A549 (cell line): ENCODE measurements at regions not wholly inside any gene's neighbourhood (a gene's known extent, or its start where the extent isn't known, plus 50 kb on each side); places are given as distances from the start of the nearest gene placed in this dataset.

Experiments used
- ATAC-seq, 2 experiments: fragments of 200-7000 bp in 1 of 2; fragments of >200 bp in 1 of 2; cut with Nextera tagmentation in 1 of 2; cut with Tn5 transposase in 1 of 2; 3 replicates each; pipeline versions ENCODE4 v1.8.0 to v1.9.1; 2018 to 2020; ENCODE audit warnings: mild to moderate bottlenecking in 1 of 2, moderate library complexity in 1 of 2
- CTCF ChIA-PET: fragments of 300-600 bp; sonication (Branson Sonifier 250); formaldehyde crosslinking; extraction: SDS; loops from one replicate; lab custom pipeline; 2021; ENCODE audit warnings: antibody characterized with exemption, inconsistent platforms; lab: Yijun Ruan, JAX
- POLR2A ChIA-PET: fragments of 350-600 bp; formaldehyde crosslinking; extraction: SDS; loops from one replicate; lab custom pipeline; 2021; ENCODE audit warnings: antibody characterized with exemption, inconsistent platforms; lab: Yijun Ruan, JAX
- DNase-seq, 2 experiments: peaks; one replicate each; pipeline versions ENCODE4 v3.0.0 to v3.0.0-alpha.2; 2011 to 2016; ENCODE audit warnings: low read depth in 1 of 2, low spot score in 1 of 2
- FAIRE-seq: peaks from 2 replicates; lab custom pipeline; 2011; peaks lifted over from hg19 to GRCh38; lab: Jason Lieb, UNC
- H3K27ac ChIP-seq, 2 experiments: fragments of >200 bp; sonication (Bioruptor Twin); formaldehyde crosslinking; 3 replicates each; pipeline ENCODE4 v1.5.1; 2016 to 2017
- H3K4me1 ChIP-seq: fragments of >200 bp; sonication (Bioruptor Twin); formaldehyde crosslinking; 3 replicates; pipeline ENCODE4 v1.6.1; 2016
- H3K4me2 ChIP-seq: fragments of >200 bp; sonication (Bioruptor Twin); formaldehyde crosslinking; 3 replicates; pipeline ENCODE4 v1.6.1; 2016
- H3K4me3 ChIP-seq: fragments of >200 bp; sonication (Bioruptor Twin); formaldehyde crosslinking; 3 replicates; pipeline ENCODE4 v1.5.1; 2016
- H3K9me3 ChIP-seq: fragments of >200 bp; sonication (Bioruptor Twin); formaldehyde crosslinking; 3 replicates; pipeline ENCODE4 v1.6.1; 2016
- CBX2 ChIP-seq: fragments of 200-600 bp; sonication (generic); IDR thresholded peaks from 2 replicates; pipeline ENCODE4 v1.6.1; 2016; ENCODE audit warnings: low read depth, mild to moderate bottlenecking, borderline replicate concordance
- CBX8 ChIP-seq: fragments of 200-600 bp; sonication (generic); IDR thresholded peaks from 2 replicates; pipeline ENCODE4 v1.6.1; 2016
- CHD2 ChIP-seq: fragments of 150-350 bp; IDR thresholded peaks from 2 replicates; pipeline ENCODE4 v1.6.1; 2014; ENCODE audit warnings: low read length; ENCODE audit not compliant: partially characterized antibody
- EHF ChIP-seq: fragments of 250-450 bp; sonication (Bioruptor Pico); IDR thresholded peaks from 2 replicates; pipeline ENCODE4 v1.5.0; 2020; ENCODE audit warnings: mild to moderate bottlenecking
- ESRRA ChIP-seq: fragments of 150-350 bp; IDR thresholded peaks from 2 replicates; pipeline ENCODE4 v1.6.1; 2014; ENCODE audit warnings: mild to moderate bottlenecking, low read length, borderline replicate concordance
- GATA3 ChIP-seq: IDR thresholded peaks from 2 replicates; pipeline ENCODE4 v1.6.1; 2012; ENCODE audit warnings: borderline replicate concordance
- HDAC2 ChIP-seq: fragments of 200-600 bp; sonication (generic); IDR thresholded peaks from 2 replicates; pipeline ENCODE4 v1.6.1; 2016
- HOXB5 ChIP-seq: fragments of 250-450 bp; sonication (Bioruptor Pico); IDR thresholded peaks from 2 replicates; pipeline ENCODE4 v1.5.0; 2020; ENCODE audit warnings: mild to moderate bottlenecking, moderate library complexity
- JUN ChIP-seq, 2 experiments: fragments of >200 bp; sonication (Bioruptor Twin); formaldehyde crosslinking; IDR thresholded peaks; 2 replicates in 1 of 2; 3 replicates in 1 of 2; pipeline ENCODE4 v1.6.1; 2016 to 2017
- KDM1A ChIP-seq: fragments of 200-600 bp; sonication (generic); IDR thresholded peaks from 2 replicates; pipeline ENCODE4 v1.6.1; 2016; ENCODE audit warnings: low read depth, mild to moderate bottlenecking
- KDM5A ChIP-seq: fragments of 200-600 bp; sonication (generic); IDR thresholded peaks from 2 replicates; pipeline ENCODE4 v1.6.1; 2016; ENCODE audit warnings: antibody characterized with exemption, mild to moderate bottlenecking
- MAFK ChIP-seq: fragments of 450-650 bp; IDR thresholded peaks from 2 replicates; pipeline ENCODE4 v1.6.1; 2014; ENCODE audit not compliant: partially characterized antibody
- MAZ ChIP-seq: fragments of 150-350 bp; IDR thresholded peaks from 2 replicates; pipeline ENCODE4 v1.6.1; 2014; ENCODE audit warnings: antibody characterized with exemption, low read depth, low read length, borderline replicate concordance
- NFE2L2 ChIP-seq: fragments of 150-350 bp; conservative IDR thresholded peaks from 2 replicates; pipeline ENCODE4 v1.6.1; 2014; ENCODE audit warnings: low read length
- NPAS2 ChIP-seq: fragments of 250-450 bp; sonication (Bioruptor Pico); IDR thresholded peaks from 2 replicates; pipeline ENCODE4 v1.8.0; 2022; ENCODE audit warnings: mild to moderate bottlenecking, moderate library complexity, borderline replicate concordance
- PHF8 ChIP-seq: fragments of 200-600 bp; sonication (generic); IDR thresholded peaks from 2 replicates; pipeline ENCODE4 v1.6.1; 2016; ENCODE audit warnings: low read depth, mild to moderate bottlenecking, antibody characterized with exemption, moderate library complexity, borderline replicate concordance
- RFX5 ChIP-seq: fragments of 450-650 bp; IDR thresholded peaks from 2 replicates; pipeline ENCODE4 v1.7.1; 2014; ENCODE audit warnings: antibody characterized with exemption, mild to moderate bottlenecking, moderate library complexity
- SREBF2 ChIP-seq: fragments of 450-650 bp; IDR thresholded peaks from 2 replicates; pipeline ENCODE4 v1.6.1; 2014; ENCODE audit warnings: mild to moderate bottlenecking, moderate library complexity
- TFCP2L1 ChIP-seq: fragments of 250-450 bp; sonication (Bioruptor Pico); IDR thresholded peaks from 2 replicates; pipeline ENCODE4 v1.5.0; 2021; ENCODE audit warnings: mild to moderate bottlenecking
- ZC3H11A ChIP-seq: fragments of 450-650 bp; IDR thresholded peaks from 2 replicates; pipeline ENCODE4 v1.6.1; 2014; ENCODE audit warnings: antibody characterized with exemption, mild to moderate bottlenecking
- ZNF302 ChIP-seq: fragments of 250-450 bp; sonication (Bioruptor Pico); IDR thresholded peaks from 2 replicates; pipeline ENCODE4 v1.9.0; 2021; ENCODE audit warnings: inconsistent platforms, mild to moderate bottlenecking, moderate library complexity
- ZSCAN20 ChIP-seq: fragments of 250-450 bp; sonication (Bioruptor Pico); IDR thresholded peaks from 2 replicates; pipeline ENCODE4 v1.8.0; 2022; ENCODE audit warnings: mild to moderate bottlenecking, moderate library complexity
- WGBS: methylation state at CpG from one replicate; pipeline ENCODE4 v1.1.6; 2017; ENCODE audit errors: missing lambda C conversion rate; 5-methylcytosine and 5-hydroxymethylcytosine counted together
- TF ChIP-seq, protein P1 (sequence below): IDR thresholded peaks from 2 replicates; pipeline ENCODE4 v1.6.1; 2012; ENCODE audit warnings: low read depth, borderline replicate concordance
- TF ChIP-seq, protein P2 (sequence below): IDR thresholded peaks from 2 replicates; pipeline ENCODE4 v1.6.1; 2012
- TF ChIP-seq, protein P3 (sequence below): fragments of 450-650 bp; IDR thresholded peaks from 2 replicates; pipeline ENCODE4 v1.6.1; 2014; ENCODE audit warnings: antibody characterized with exemption
- TF ChIP-seq, protein P4 (sequence below): fragments of 200-600 bp; sonication (generic); IDR thresholded peaks from 2 replicates; pipeline ENCODE4 v1.6.1; 2016; ENCODE audit warnings: antibody characterized with exemption, mild to moderate bottlenecking, moderate library complexity
- TF ChIP-seq, protein P5 (sequence below): fragments of >200 bp; sonication (Bioruptor Twin); formaldehyde crosslinking; IDR thresholded peaks from 2 replicates; pipeline ENCODE4 v1.6.1; 2016
- TF ChIP-seq, protein P6 (sequence below): fragments of >200 bp; sonication (Bioruptor Twin); formaldehyde crosslinking; IDR thresholded peaks from 3 replicates; pipeline ENCODE4 v1.5.1; 2016

DNA sequence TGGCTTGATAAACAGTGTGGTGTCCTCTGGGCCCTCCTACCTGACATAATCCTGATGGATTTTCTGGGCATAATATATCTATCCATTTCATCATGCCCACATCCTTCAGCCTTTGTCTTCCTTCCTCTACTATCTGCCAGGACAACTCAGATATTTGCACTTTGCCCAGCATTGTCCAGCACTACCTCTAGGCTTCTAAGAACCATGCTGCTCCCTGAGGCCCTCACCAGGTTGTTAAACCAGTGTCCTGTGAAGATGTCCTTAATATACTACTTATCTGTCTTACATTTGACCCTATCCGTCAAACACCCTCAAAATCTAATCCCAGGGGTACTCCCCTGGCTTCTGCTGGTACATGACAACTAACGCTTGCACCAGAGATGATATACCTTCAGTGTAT lies 58.2 kb upstream of the MAML3 start:
- ATAC-seq: no peak; a peak in 1 of 6 replicates
- POLR2A ChIA-PET: no interaction called here
- no peaks in the 10 kb centered on the region for H3K9me3 ChIP-seq
- H3K27ac ChIP-seq: no peak overlapping the region
- H3K4me1 ChIP-seq: peaks cover 5% of the 10 kb centered on the region; the same call in 2 of the 3 replicates
- TF ChIP-seq HDAC2 (no peak), ESRRA (no peak), CHD2 (no peak), KDM1A (no peak), CBX2 (no peak), RFX5 (no peak), JUN (IDR thresholded peaks at IDR 0.05) (no peak), MAZ (no peak), TFCP2L1 (no peak)
- TF ChIP-seq, protein P1, sequence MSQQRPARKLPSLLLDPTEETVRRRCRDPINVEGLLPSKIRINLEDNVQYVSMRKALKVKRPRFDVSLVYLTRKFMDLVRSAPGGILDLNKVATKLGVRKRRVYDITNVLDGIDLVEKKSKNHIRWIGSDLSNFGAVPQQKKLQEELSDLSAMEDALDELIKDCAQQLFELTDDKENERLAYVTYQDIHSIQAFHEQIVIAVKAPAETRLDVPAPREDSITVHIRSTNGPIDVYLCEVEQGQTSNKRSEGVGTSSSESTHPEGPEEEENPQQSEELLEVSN: no peak
- TF ChIP-seq, protein P2, sequence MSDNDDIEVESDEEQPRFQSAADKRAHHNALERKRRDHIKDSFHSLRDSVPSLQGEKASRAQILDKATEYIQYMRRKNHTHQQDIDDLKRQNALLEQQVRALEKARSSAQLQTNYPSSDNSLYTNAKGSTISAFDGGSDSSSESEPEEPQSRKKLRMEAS: no peak
- TF ChIP-seq, protein P3, sequence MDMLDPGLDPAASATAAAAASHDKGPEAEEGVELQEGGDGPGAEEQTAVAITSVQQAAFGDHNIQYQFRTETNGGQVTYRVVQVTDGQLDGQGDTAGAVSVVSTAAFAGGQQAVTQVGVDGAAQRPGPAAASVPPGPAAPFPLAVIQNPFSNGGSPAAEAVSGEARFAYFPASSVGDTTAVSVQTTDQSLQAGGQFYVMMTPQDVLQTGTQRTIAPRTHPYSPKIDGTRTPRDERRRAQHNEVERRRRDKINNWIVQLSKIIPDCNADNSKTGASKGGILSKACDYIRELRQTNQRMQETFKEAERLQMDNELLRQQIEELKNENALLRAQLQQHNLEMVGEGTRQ: no peak
- CTCF ChIA-PET: no interaction called here
- 88% methylated on average over 2 of the region's 2 CpGs for WGBS
- no peak for DNase-seq
- FAIRE-seq: no peak
- H3K4me3 ChIP-seq: no peak overlapping the region
- no peak overlapping the region for H3K4me2 ChIP-seq

DNA sequence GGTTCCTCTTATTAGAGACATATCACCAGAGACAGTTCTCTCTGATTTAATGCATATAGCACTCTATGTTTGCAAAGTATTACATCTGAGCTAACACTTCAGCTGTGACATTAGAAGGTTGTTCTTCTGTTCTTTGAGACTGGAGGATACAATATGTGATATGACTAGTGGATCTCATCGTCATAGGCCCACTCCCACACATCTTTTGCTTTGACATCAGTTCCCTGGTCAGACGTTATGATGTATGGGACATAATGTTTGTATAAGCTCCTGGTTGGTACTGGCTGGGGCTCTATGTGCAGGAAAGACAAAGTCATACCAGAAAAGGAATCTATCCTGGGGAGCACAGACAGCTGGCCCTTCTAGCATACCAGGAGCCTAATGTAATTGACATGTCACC lies 57.7 kb upstream of the MAML3 start:
- POLR2A ChIA-PET: no interaction called here
- Histone ChIP-seq H3K27ac (no peak overlapping the region), H3K4me2 (no peak overlapping the region), H3K4me3 (no peak overlapping the region), H3K9me3 (no peaks in the 10 kb centered on the region), H3K4me1 (peaks cover 5% of the 10 kb centered on the region; the same call in 2 of the 3 replicates)
- ATAC-seq: no peak
- TF ChIP-seq ZSCAN20 (CRISPR knock-in tag) (no peak), ZNF302 (CRISPR knock-in tag) (no peak), ZC3H11A (no peak), ESRRA (no peak)
- no peak for DNase-seq
- 64% methylated on average over 2 of the region's 2 CpGs for WGBS
- CTCF ChIA-PET: no interaction called here
- no peak for FAIRE-seq

DNA sequence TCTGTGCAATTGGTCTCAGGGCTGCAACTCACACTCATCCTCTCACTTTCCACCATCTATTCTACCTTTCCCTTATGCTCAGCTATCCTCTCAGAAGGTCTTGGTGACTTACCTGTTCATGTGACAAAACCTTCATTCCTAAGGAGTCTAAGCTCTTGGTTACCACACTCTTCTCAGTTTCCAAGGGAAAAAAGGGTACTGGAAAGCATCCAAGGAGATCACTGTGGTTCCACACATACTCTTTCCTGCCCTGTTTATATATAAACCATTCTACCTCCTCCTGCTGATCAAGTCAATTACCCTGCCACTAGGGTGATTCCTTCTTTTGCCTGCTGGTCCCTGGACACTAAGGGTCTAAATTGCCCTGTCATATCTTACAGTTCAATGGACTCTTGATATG lies 57.2 kb upstream of the MAML3 start:
- POLR2A ChIA-PET: no interaction called here
- no peak for ATAC-seq
- H3K4me3 ChIP-seq: no peak overlapping the region
- DNase-seq: no peak
- H3K27ac ChIP-seq: no peak overlapping the region
- TF ChIP-seq GATA3: no peak
- TF ChIP-seq NPAS2: no peak
- TF ChIP-seq, protein P4, sequence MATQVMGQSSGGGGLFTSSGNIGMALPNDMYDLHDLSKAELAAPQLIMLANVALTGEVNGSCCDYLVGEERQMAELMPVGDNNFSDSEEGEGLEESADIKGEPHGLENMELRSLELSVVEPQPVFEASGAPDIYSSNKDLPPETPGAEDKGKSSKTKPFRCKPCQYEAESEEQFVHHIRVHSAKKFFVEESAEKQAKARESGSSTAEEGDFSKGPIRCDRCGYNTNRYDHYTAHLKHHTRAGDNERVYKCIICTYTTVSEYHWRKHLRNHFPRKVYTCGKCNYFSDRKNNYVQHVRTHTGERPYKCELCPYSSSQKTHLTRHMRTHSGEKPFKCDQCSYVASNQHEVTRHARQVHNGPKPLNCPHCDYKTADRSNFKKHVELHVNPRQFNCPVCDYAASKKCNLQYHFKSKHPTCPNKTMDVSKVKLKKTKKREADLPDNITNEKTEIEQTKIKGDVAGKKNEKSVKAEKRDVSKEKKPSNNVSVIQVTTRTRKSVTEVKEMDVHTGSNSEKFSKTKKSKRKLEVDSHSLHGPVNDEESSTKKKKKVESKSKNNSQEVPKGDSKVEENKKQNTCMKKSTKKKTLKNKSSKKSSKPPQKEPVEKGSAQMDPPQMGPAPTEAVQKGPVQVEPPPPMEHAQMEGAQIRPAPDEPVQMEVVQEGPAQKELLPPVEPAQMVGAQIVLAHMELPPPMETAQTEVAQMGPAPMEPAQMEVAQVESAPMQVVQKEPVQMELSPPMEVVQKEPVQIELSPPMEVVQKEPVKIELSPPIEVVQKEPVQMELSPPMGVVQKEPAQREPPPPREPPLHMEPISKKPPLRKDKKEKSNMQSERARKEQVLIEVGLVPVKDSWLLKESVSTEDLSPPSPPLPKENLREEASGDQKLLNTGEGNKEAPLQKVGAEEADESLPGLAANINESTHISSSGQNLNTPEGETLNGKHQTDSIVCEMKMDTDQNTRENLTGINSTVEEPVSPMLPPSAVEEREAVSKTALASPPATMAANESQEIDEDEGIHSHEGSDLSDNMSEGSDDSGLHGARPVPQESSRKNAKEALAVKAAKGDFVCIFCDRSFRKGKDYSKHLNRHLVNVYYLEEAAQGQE: no peak
- TF ChIP-seq HOXB5 (CRISPR knock-in tag): no peak
- TF ChIP-seq, protein P5, sequence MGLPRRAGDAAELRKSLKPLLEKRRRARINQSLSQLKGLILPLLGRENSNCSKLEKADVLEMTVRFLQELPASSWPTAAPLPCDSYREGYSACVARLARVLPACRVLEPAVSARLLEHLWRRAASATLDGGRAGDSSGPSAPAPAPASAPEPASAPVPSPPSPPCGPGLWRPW: no peak
- no peak for TF ChIP-seq HDAC2
- no peak for TF ChIP-seq MAFK
- no peak for TF ChIP-seq NFE2L2
- no peak for TF ChIP-seq EHF (CRISPR knock-in tag)
- TF ChIP-seq, protein P6, sequence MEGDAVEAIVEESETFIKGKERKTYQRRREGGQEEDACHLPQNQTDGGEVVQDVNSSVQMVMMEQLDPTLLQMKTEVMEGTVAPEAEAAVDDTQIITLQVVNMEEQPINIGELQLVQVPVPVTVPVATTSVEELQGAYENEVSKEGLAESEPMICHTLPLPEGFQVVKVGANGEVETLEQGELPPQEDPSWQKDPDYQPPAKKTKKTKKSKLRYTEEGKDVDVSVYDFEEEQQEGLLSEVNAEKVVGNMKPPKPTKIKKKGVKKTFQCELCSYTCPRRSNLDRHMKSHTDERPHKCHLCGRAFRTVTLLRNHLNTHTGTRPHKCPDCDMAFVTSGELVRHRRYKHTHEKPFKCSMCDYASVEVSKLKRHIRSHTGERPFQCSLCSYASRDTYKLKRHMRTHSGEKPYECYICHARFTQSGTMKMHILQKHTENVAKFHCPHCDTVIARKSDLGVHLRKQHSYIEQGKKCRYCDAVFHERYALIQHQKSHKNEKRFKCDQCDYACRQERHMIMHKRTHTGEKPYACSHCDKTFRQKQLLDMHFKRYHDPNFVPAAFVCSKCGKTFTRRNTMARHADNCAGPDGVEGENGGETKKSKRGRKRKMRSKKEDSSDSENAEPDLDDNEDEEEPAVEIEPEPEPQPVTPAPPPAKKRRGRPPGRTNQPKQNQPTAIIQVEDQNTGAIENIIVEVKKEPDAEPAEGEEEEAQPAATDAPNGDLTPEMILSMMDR: no peak
- no peak for TF ChIP-seq ZNF302 (CRISPR knock-in tag)
- no peak for TF ChIP-seq CBX8
- TF ChIP-seq SREBF2: no peak
- TF ChIP-seq KDM5A: no peak
- no peak for TF ChIP-seq ZSCAN20 (CRISPR knock-in tag)
- no peak for TF ChIP-seq CBX2
- no peak for TF ChIP-seq PHF8
- TF ChIP-seq, protein P2: no peak
- TF ChIP-seq, all 56 proteins: peak for 0
- FAIRE-seq: no peak
- Histone ChIP-seq H3K4me1 (peaks cover 5% of the 10 kb centered on the region; the same call in 2 of the 3 replicates), H3K4me2 (no peak overlapping the region), H3K9me3 (no peaks in the 10 kb centered on the region)
- CTCF ChIA-PET: no interaction called here
